DOHH2 (cell line): ENCODE measurements at regions not wholly inside any gene's neighbourhood (a gene's known extent, or its start where the extent isn't known, plus 50 kb on each side); places are given as distances from the start of the nearest gene placed in this dataset.
"Not testable (repeated sequence)": the region's sequence is repeated elsewhere in the genome, so short reads cannot be mapped to it uniquely, and the experiment has no call there.

Source experiments
- CTCF ChIP-seq: fragments of 200-600 bp; sonication (generic); IDR thresholded peaks from one replicate; pipeline ENCODE4 v1.5.1; 2014; ENCODE audit warnings: antibody characterized with exemption, mild to moderate bottlenecking, low read depth, low read length; ENCODE audit not compliant: poor library complexity, severe bottlenecking
- EZH2phosphoT487 ChIP-seq: fragments of 200-600 bp; sonication (generic); IDR thresholded peaks from 2 replicates; pipeline ENCODE4 v1.6.1; 2017; ENCODE audit warnings: borderline replicate concordance, mild to moderate bottlenecking, antibody characterized with exemption, low read length, moderate library complexity, mixed read lengths

DNA sequence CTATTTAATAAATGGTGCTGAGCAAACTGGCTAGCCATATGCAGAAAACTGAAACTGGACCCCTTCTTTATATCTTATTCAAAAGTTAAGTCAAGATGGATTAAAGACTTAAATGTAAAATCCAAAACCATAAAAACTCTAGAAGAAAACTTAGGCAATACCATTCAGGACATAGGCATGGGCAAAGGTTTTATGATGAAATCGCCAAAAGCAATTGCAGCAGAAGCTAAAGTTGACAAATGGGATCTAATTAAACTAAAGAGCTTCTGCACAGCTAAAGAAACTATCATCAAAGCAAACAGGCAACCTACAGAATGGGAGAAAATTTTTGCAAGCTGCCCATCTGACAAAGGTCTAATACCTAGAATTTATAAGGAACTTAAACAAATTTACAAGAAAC, 79.0 kb upstream of the SALL1 start:
- TF ChIP-seq CTCF, EZH2phosphoT487: not testable (repeated sequence)
